ENCODE measurements at regions not wholly inside any gene's neighbourhood (a gene's known extent, or its start where the extent isn't known, plus 50 kb on each side); places are given as distances from the start of the nearest gene placed in this dataset.
"Not testable (repeated sequence)": the region's sequence is repeated elsewhere in the genome, so short reads cannot be mapped to it uniquely, and the experiment has no call there.

- DNase-seq = no peak
These were observed 298.7 kb upstream of the KCNN2 start for GRCh38 chr5:114062932-114063867.

GRCh38 chr5:114065912-114066311 lies 296.0 kb upstream of the KCNN2 start:
- no peak for DNase-seq

GRCh38 chr5:114070093-114070722 lies 291.7 kb upstream of the KCNN2 start:
- DNase-seq = no peak

GRCh38 chr5:114089259-114089658 lies 272.6 kb upstream of the KCNN2 start:
- DNase-seq = no peak

- DNase-seq = no peak
These were observed 264.3 kb upstream of the KCNN2 start for GRCh38 chr5:114097570-114097969.

GRCh38 chr5:114099161-114099560 lies 262.7 kb upstream of the KCNN2 start:
- no peak for DNase-seq

DNA sequence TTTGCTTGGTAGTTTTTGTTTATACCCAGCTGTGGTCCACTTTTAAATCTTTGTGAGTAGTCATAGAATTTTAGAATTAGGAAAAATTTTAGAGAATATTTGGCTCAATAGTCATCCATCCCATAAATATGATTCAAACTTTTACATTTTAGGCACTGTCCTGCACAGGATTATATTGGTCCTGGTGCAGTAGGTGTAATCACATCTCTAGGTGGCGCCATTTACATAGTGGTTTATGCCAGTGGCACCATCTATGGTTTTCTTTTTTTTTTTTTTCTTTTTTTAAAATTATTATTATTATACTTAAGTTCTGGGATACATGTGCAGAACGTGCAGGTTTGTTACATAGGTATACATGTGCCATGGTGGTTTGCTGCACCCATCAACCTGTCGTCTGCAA lies 260.7 kb upstream of the KCNN2 start:
- peak; percentile 42 to 50 for DNase-seq

DNA sequence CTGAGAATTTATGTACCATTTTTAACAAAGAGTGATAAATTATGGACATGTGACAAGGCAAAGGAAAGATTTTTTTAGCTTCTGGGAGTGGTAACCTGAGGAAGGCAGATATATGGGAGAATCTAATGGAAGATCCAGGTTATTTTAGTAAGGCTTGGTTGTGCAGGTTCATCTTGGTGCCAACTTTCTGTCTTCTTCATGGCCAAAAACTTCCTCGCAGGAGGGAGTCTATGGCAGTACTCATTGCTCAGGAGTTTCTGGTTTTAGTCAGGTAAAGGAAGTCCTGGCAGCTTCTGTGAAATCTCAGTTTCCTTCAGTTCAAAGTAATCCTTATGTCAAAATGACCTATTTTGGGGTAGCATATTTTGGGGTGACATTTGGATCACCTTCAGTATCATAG lies 248.3 kb upstream of the KCNN2 start:
- no peak for DNase-seq

DNA sequence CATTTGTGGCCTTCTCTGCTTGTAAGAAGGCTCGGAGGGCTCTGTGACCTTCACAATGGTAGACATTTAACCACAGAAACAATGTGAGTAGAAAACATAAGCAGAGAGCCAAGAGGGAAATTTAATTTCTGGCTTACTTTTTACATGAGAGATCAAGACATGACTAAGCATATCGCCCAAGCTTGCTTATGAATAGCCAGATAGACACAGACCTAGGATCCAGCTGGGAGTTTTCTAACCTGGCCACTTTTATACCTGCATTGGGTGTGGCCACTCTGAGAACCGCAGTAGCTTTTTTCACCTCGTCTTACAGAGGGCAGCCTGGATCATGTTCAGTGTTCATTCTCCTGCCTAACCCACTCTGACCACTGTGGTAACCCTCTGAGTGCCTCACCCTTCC lies 244.9 kb upstream of the KCNN2 start:
- no peak for DNase-seq

DNA sequence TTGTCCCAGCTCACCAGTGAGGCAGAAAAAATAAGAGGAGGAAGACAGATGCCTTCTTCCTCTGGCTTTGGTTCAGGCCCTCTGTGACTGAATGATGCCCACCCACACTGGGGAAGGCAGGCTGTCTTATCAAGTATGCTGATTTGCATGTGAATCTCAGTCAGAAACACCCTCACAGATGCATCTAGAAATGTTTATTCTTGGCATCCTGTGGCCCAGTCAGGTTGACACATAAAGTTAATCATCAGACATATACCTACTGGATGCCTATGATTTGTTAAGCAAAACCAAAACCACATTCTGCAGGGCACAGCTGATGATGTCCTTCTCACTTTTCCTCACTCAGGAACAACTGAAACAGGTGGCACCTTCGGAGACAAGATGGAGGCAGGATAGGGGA lies 243.4 kb upstream of the KCNN2 start:
- DNase-seq = no peak

DNA sequence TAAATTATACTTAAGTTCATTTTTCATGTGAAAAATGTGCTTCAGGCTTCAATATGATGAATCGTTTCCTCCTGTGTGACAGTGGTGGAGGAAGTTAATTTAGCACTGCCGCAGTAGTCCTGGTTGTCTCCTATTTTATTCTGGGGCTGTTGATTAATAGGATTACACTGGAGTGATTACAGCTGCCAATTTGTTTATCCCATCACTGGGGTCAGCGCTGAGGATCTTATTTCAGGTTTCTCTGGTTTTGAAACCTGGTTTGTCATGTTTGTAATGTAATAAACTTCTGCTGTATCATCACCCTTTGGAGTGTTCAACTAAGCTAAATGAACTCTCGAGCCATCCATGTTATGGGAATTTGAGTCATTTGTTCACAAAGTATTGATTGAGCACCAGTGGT lies 241.7 kb upstream of the KCNN2 start:
- DNase-seq = no peak

- no peak for DNase-seq
These were observed 239.0 kb upstream of the KCNN2 start for GRCh38 chr5:114122852-114123251.

DNA sequence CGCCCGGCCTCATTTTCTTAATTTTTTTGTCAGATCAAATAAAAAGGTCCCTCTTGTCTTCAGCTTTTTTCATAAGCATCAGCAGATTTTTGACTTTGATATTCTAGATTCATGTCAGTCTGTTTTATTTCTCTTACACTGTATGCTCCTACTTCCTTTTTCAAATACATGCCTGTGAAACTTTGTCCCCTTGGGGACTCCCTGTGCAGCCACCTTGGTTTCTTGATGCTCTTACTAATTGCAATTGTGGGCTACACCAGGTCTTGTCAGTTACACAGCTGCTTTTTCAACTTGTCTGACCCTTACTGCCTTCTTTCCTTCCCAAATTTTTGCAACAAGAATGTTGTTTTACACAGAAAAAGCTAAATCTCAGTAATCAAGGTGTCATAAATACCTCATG lies 238.2 kb upstream of the KCNN2 start:
- DNase-seq = no peak

GRCh38 chr5:114146398-114146797 lies 215.5 kb upstream of the KCNN2 start:
- no peak for DNase-seq

- DNase-seq = no peak
These were observed 213.6 kb upstream of the KCNN2 start for GRCh38 chr5:114148253-114148652.

DNA sequence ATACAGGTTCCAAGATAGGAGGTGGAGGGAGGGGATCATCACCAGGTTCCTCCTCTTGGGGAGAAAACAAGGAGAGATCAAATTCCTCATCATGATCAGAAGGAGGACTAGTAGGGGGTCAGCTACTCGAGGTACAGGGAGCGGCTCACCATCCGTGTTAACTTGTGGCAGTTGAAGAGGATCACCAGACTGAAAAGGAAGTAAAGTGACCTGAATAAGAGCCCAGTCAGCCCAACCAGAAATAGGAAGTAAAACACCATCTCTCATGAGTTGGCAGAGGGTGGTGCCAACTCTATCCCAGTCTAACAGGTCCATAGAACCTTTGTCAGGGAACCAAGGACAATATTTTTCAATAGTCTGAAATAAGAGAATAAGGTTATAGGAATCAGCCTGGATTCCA lies 213.1 kb upstream of the KCNN2 start:
- DNase-seq = not testable (repeated sequence)

DNA sequence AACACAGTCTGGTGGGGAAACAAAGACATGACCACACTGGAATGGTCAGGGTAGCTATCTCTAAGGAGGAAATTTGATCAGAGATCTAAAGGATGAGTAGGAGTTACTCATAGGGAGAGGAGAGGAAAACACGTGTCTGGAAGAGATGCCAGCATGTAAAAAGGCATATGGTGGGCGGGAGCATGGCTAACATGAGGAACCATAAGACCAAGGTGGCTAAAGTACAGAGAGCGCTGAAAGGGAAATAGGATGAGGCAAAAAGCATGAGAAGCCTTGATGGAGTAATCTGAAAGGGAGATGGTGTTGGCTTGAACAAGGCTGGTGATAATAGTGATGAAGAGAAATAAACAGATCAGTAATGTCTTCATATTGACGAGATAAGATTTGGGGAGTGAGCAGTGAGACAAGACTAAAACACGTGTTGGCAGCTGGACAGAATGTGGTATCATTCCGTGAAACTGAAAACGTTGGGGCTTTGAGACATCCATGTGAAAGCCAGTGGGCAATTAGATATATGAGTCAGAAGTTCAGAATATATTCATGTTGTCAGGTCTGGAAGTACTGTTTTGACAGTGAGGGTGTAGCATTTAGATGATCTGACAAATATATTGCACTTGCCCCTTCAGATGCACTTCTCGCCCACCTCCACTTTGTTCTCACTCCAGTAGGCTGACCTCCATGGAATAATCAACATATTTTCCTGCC lies 209.1 kb upstream of the KCNN2 start:
- DNase-seq = no peak

DNA sequence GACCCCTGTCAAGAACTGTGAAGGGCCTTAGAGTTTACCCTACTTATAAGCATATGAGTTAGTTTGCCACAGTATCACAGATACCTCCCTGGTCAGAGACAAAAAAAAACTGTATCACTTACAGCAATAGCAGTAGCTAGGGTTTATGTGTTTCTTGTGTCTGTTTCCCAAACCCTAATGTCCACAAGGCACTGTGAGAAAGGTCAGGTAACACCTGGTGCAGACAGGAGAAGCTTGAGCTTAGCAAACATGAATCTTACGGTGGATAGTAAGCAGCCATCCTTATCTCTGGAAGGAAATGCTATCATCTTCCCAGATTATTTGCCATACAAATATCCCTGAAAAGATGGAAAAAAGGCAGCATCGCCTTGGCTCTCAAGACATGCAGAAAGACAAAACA lies 208.5 kb upstream of the KCNN2 start:
- no peak for DNase-seq

- no peak for DNase-seq
These were observed 208.0 kb upstream of the KCNN2 start for GRCh38 chr5:114153833-114154232.

DNA sequence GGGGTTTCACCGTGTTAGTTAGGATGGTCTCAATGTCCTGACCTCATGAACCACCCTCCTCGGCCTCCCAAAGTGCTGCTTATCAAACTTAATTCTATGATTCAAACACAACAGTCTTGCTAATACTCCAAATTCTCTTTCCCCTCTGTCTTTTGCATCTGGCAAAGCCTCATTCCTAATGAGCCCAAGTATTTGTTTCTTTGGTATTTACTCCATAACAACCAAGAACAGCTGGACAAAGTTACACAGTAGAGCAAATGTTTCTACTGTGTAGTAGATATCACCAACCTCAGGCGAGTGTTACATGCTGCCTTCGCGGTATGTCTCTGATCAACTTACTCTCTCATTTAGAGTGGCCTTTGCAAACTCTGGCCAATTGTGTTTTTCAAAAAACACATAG lies 195.8 kb upstream of the KCNN2 start:
- no peak for DNase-seq

- no peak for DNase-seq
These were observed 187.7 kb upstream of the KCNN2 start for GRCh38 chr5:114174131-114174530.

DNA sequence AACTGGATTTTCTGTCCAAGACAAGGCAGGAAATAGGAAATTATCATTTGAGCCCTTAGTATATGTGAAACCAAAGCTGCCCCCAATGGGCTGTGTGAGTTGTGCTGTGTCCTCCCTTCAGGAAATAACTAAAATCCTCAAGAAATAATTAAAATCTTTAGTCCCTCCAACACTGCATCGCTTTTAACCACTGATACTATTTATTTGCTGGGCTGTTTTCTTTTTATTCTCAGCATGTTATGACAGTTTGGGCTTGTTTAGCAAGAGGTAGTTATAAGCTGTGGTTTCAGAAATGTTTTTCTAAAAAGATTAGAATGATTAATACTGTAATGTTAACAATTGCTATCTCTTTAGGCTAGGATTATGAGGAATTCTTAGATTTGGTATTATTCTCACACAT lies 187.0 kb upstream of the KCNN2 start:
- DNase-seq = no peak

- no peak for DNase-seq
These were observed 185.5 kb upstream of the KCNN2 start for GRCh38 chr5:114176356-114176755.

DNA sequence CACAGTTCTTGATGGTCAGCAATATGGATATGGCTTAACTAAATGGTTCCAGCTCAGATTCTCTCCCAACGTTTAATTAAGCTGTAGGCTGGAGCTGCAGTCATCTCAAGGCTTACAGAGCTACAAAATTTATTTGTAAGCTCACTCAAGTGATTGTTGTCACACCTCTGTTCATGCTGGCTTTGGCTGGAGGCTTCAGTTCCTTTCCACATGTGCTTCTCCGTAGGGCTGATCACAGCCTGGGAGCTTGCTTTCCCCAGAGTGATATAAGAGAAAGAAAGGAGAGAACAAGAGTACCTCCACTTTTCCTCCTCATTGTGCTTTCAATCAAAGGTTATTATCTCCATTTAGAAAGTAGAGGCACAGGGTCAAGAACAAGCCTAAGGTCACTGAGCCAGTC lies 182.7 kb upstream of the KCNN2 start:
- DNase-seq = no peak

Data from Kasumi-1 (cell line).